Gastroesophageal sphincter (tissue), 3 donors: ENCODE measurements at regions not wholly inside any gene's neighbourhood (a gene's known extent, or its start where the extent isn't known, plus 50 kb on each side); places are given as distances from the start of the nearest gene placed in this dataset.

ENCODE experiments used
- POLR2AphosphoS5 ChIP-seq: sonication (generic); formaldehyde crosslinking; IDR thresholded peaks from one replicate; pipeline ENCODE4 v1.6.1; 2017; ENCODE audit warnings: antibody characterized with exemption
- TF ChIP-seq, protein P1 (sequence below), 4 experiments: fragments of 200-600 bp in 2 of 4; fragments of 450-650 bp in 2 of 4; sonication (generic) in 1 of 4; IDR thresholded peaks; one replicate each; pipeline ENCODE4 v1.5.1; 2017 to 2019; ENCODE audit warnings: antibody characterized with exemption in 4 of 4, mild to moderate bottlenecking in 2 of 4, moderate library complexity in 2 of 4

DNA sequence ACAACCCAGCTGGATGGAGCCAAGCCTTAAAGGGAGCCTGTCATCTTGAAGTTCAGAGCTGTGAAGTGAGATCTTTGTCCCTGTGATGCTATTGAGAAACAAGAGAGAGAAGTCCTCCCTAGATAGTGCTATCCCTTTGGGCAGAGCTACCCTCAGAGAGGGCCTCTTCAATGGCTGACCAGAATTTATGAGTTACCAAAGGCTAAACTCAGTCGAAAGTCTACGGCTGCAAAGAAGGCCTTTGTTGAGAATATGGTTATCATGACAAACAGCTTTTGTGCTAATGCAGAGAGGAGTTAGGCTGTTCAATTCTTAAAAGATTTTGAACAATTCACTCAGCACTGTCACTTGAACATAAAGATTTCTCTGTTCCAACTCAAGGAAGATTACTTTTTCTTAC, 65.9 kb upstream of the C3orf80 start:
- no peak for TF ChIP-seq POLR2AphosphoS5
- TF ChIP-seq, protein P1, sequence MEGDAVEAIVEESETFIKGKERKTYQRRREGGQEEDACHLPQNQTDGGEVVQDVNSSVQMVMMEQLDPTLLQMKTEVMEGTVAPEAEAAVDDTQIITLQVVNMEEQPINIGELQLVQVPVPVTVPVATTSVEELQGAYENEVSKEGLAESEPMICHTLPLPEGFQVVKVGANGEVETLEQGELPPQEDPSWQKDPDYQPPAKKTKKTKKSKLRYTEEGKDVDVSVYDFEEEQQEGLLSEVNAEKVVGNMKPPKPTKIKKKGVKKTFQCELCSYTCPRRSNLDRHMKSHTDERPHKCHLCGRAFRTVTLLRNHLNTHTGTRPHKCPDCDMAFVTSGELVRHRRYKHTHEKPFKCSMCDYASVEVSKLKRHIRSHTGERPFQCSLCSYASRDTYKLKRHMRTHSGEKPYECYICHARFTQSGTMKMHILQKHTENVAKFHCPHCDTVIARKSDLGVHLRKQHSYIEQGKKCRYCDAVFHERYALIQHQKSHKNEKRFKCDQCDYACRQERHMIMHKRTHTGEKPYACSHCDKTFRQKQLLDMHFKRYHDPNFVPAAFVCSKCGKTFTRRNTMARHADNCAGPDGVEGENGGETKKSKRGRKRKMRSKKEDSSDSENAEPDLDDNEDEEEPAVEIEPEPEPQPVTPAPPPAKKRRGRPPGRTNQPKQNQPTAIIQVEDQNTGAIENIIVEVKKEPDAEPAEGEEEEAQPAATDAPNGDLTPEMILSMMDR (IDR thresholded peaks at IDR 0.05), result no peak
